Spleen (tissue), 11 donors: ENCODE measurements at regions not wholly inside any gene's neighbourhood (a gene's known extent, or its start where the extent isn't known, plus 50 kb on each side); places are given as distances from the start of the nearest gene placed in this dataset.

Experiments used
- DNase-seq: peaks from one replicate; pipeline ENCODE4 v3.0.0-alpha.2; 2020
- H3K27ac ChIP-seq, 8 donors: fragments of 200-600 bp; sonication (generic) in 7 of 8; 1 replicate in 4 of 8; 2 replicates in 4 of 8; pipeline versions ENCODE4 v1.5.0 to v1.8.0; 2016 to 2021; ENCODE audit warnings: inconsistent platforms in 4 of 8, mild to moderate bottlenecking in 4 of 8, moderate library complexity in 1 of 8
- H3K27me3 ChIP-seq, 7 donors: fragments of 200-600 bp; sonication (generic) in 6 of 7; replicated peaks in 1 of 7; 1 replicate in 4 of 7; 2 replicates in 3 of 7; pipeline versions ENCODE4 v1.5.0 to v1.8.0; 2016 to 2021; ENCODE audit warnings: inconsistent platforms in 3 of 7, mild to moderate bottlenecking in 1 of 7
- H3K36me3 ChIP-seq, 6 donors: fragments of 200-600 bp; sonication (generic) in 5 of 6; 1 replicate in 4 of 6; 2 replicates in 2 of 6; pipeline versions ENCODE4 v1.5.0 to v1.8.0; 2016 to 2021; ENCODE audit warnings: inconsistent platforms in 2 of 6
- H3K4me1 ChIP-seq, 6 donors: fragments of 200-600 bp; sonication (generic) in 5 of 6; 1 replicate in 3 of 6; 2 replicates in 3 of 6; pipeline versions ENCODE4 v1.5.0 to v1.8.0; 2016 to 2021; ENCODE audit warnings: inconsistent platforms in 3 of 6
- H3K4me3 ChIP-seq, 8 donors: fragments of 200-600 bp; sonication (generic) in 7 of 8; 1 replicate in 4 of 8; 2 replicates in 4 of 8; pipeline versions ENCODE4 v1.5.0 to v1.8.0; 2016 to 2021; ENCODE audit warnings: inconsistent platforms in 4 of 8, mild to moderate bottlenecking in 4 of 8, moderate library complexity in 2 of 8
- H3K9me3 ChIP-seq, 8 donors: fragments of 200-600 bp; sonication (generic) in 7 of 8; 1 replicate in 4 of 8; 2 replicates in 4 of 8; pipeline versions ENCODE4 v1.5.0 to v1.8.0; 2016 to 2021; ENCODE audit warnings: inconsistent platforms in 4 of 8
- CTCF ChIP-seq, 11 experiments: fragments of 200-600 bp in 7 of 11; fragments of 450-650 bp in 4 of 11; sonication (generic) in 4 of 11; IDR thresholded peaks in 8 of 11; conservative IDR thresholded peaks in 3 of 11; 1 replicate in 7 of 11; 2 replicates in 4 of 11; pipeline versions ENCODE4 v1.4.0 to v1.8.0; 2016 to 2021; ENCODE audit warnings: antibody characterized with exemption in 11 of 11, inconsistent platforms in 4 of 11, mild to moderate bottlenecking in 1 of 11
- POLR2A ChIP-seq, 3 donors: fragments of 450-650 bp; IDR thresholded peaks; one replicate each; pipeline ENCODE4 v1.5.1; 2017; ENCODE audit warnings: antibody characterized with exemption in 3 of 3, mild to moderate bottlenecking in 1 of 3
- POLR2AphosphoS5 ChIP-seq, 3 donors: sonication (generic); formaldehyde crosslinking; IDR thresholded peaks; one replicate each; pipeline ENCODE4 v1.5.1; 2017; ENCODE audit warnings: antibody characterized with exemption in 3 of 3
- WGBS, 5 donors: extraction: QIAGEN DNeasy Blood & Tissue Kit in 3 of 5; methylation state at CpG; one replicate each; pipeline versions ENCODE4 v1.1.5 to v1.1.7; 2013 to 2018; 5-methylcytosine and 5-hydroxymethylcytosine counted together
- intact Hi-C: fragments of 100-400 bp; cut with DNase I; formaldehyde crosslinking; loops from one replicate; pipeline ENCODE4 v1.15.0; 2023; ENCODE audit warnings: low total_unique reads
- donor health status: healthy with polysubstance abuse.
- donor health status: DM: no; HTN: no; CAD: no; lungs with moderate emphysema.
- donor health status: DM: no; HTN: no; CAD: no.
- donor health status: Bipolar disorder and iron deficiency.
- donor health status: healthy.
- donor health status: DM: no; HTN: no; CAD: no.
- donor health status: DM: yes; HTN: yes; CAD: no.

GRCh38 chr13:77387607-77388200, 60.8 kb upstream of the MYCBP2 start:
- WGBS, 5 donors = 59 to 70% (median 65%) methylated on average over 5 of the region's 5 CpGs

GRCh38 chr13:77386880-77387606, 60.1 kb upstream of the MYCBP2 start:
- Histone ChIP-seq H3K36me3 (no peaks in the 10 kb centered on the region), H3K27ac (peak overlapping the region in 6 of 8 donors; percentile 41 to 73 (median 65)), H3K4me1 (peaks cover 0 to 20% (median 4%) of the 10 kb centered on the region in 6 donors), H3K4me3 (no peak overlapping the region), H3K27me3 (no peaks in the 10 kb centered on the region), H3K9me3 (peaks cover 0 to 4% (median 0%) of the 10 kb centered on the region in 8 donors)
- 31 to 56% (median 36%) methylated on average over 5 of the region's 5 CpGs for WGBS, 5 donors
- intact Hi-C loops = no loop called here
- TF ChIP-seq CTCF (IDR thresholded peaks at IDR 0.05 in 8 of 11, conservative IDR thresholded peaks at IDR 0.05 in 3 of 11) (no peak), POLR2AphosphoS5 (IDR thresholded peaks at IDR 0.05) (no peak), POLR2A (IDR thresholded peaks at IDR 0.05) (no peak)
- no peak for DNase-seq

More at GRCh38 chr13:77387607-77388200, 60.8 kb upstream of the MYCBP2 start:
- no peak for TF ChIP-seq POLR2AphosphoS5 (IDR thresholded peaks at IDR 0.05)
- Histone ChIP-seq H3K4me1 (peaks cover 0 to 20% (median 4%) of the 10 kb centered on the region in 6 donors), H3K36me3 (no peaks in the 10 kb centered on the region), H3K27ac (peak overlapping the region in 7 of 8 donors; percentile 17 to 73 (median 62)), H3K27me3 (no peaks in the 10 kb centered on the region), H3K9me3 (peaks cover 0 to 4% (median 0%) of the 10 kb centered on the region in 8 donors), H3K4me3 (no peak overlapping the region)
- no peak for DNase-seq
- intact Hi-C loops = no loop called here

GRCh38 chr13:77386046-77386445, 59.2 kb upstream of the MYCBP2 start:
- intact Hi-C loops = no loop called here
- no peak for DNase-seq
- Histone ChIP-seq H3K9me3 (peaks cover 0 to 4% (median 0%) of the 10 kb centered on the region in 8 donors), H3K27me3 (no peaks in the 10 kb centered on the region), H3K36me3 (no peaks in the 10 kb centered on the region), H3K4me1 (peaks cover 0 to 18% (median 4%) of the 10 kb centered on the region in 6 donors), H3K4me3 (no peak overlapping the region), H3K27ac (peak overlapping the region in 1 of 8 donors; percentile 73)
- TF ChIP-seq POLR2A (IDR thresholded peaks at IDR 0.05) = no peak
- no peak for TF ChIP-seq POLR2AphosphoS5 (IDR thresholded peaks at IDR 0.05)
- TF ChIP-seq CTCF (IDR thresholded peaks at IDR 0.05 in 8 of 11, conservative IDR thresholded peaks at IDR 0.05 in 3 of 11) = no peak
- WGBS, 5 donors = 39 to 76% (median 67%) methylated on average over 2 of the region's 2 CpGs

GRCh38 chr13:77384999-77385398, 58.1 kb upstream of the MYCBP2 start:
- Histone ChIP-seq H3K36me3 (no peaks in the 10 kb centered on the region), H3K27ac (peak overlapping the region in 1 of 8 donors; percentile 29), H3K27me3 (no peaks in the 10 kb centered on the region), H3K4me1 (peaks cover 0 to 10% (median 3%) of the 10 kb centered on the region in 6 donors), H3K4me3 (no peak overlapping the region), H3K9me3 (peaks cover 0 to 4% (median 0%) of the 10 kb centered on the region in 8 donors)
- intact Hi-C loops = no loop called here
- TF ChIP-seq POLR2A (IDR thresholded peaks at IDR 0.05) (no peak), POLR2AphosphoS5 (IDR thresholded peaks at IDR 0.05) (no peak), CTCF (IDR thresholded peaks at IDR 0.05 in 8 of 11, conservative IDR thresholded peaks at IDR 0.05 in 3 of 11) (no peak)
- no peak for DNase-seq
